Kidney (tissue), 13 donors: ENCODE measurements at regions not wholly inside any gene's neighbourhood (a gene's known extent, or its start where the extent isn't known, plus 50 kb on each side); places are given as distances from the start of the nearest gene placed in this dataset.

Experiments
- DNase-seq, 5 donors: peaks; one replicate each; pipeline ENCODE4 v3.0.0-alpha.2; 2013 to 2020
- FAIRE-seq: peaks from 2 replicates; lab custom pipeline; 2012; peaks lifted over from hg19 to GRCh38; lab: Jason Lieb, UNC
- H3K27ac ChIP-seq, 2 donors: one replicate each; pipeline ENCODE4 v1.7.0; 2013; ENCODE audit warnings: low read depth in 2 of 2, low read length in 2 of 2, inconsistent platforms in 1 of 2
- H3K27me3 ChIP-seq: one replicate; pipeline ENCODE4 v1.7.1; 2013; ENCODE audit warnings: low read length, inconsistent platforms; ENCODE audit not compliant: control insufficient read depth, insufficient read depth
- H3K36me3 ChIP-seq, 3 donors: one replicate each; pipeline versions ENCODE4 v1.7.0 to v1.7.1; 2013; ENCODE audit warnings: low read length in 3 of 3, control low read depth in 1 of 3, inconsistent platforms in 1 of 3; ENCODE audit not compliant: insufficient read depth in 3 of 3, control insufficient read depth in 2 of 3
- H3K4me1 ChIP-seq, 3 donors: one replicate each; pipeline versions ENCODE4 v1.7.0 to v1.7.1; 2013; ENCODE audit warnings: low read length in 3 of 3, inconsistent platforms in 1 of 3, low read depth in 1 of 3; ENCODE audit not compliant: control insufficient read depth in 2 of 3, insufficient read depth in 2 of 3
- H3K4me3 ChIP-seq, 3 donors: one replicate each; pipeline versions ENCODE4 v1.7.0 to v1.8.1; 2013; ENCODE audit warnings: low read length in 3 of 3, control low read depth in 1 of 3, inconsistent platforms in 1 of 3
- H3K9ac ChIP-seq, 3 donors: one replicate each; pipeline versions ENCODE4 v1.7.0 to v1.7.1; 2013; ENCODE audit warnings: low read length in 3 of 3, control low read depth in 1 of 3, inconsistent platforms in 1 of 3
- H3K9me3 ChIP-seq, 3 donors: one replicate each; pipeline versions ENCODE4 v1.7.0 to v1.7.1; 2013; ENCODE audit warnings: low read length in 3 of 3, control low read depth in 1 of 3, inconsistent platforms in 1 of 3; ENCODE audit not compliant: control insufficient read depth in 2 of 3, insufficient read depth in 1 of 3
- intact Hi-C: fragments of 100-400 bp; cut with DNase I; formaldehyde crosslinking; loops from one replicate; pipeline ENCODE4 v1.11.1; 2022
- TF ChIP-seq, protein P1 (sequence below): IDR thresholded peaks from 3 replicates; pipeline ENCODE4 v1.5.1; 2012; ENCODE audit warnings: mild to moderate bottlenecking, moderate library complexity, borderline replicate concordance; ENCODE audit not compliant: insufficient read depth; ENCODE audit errors: extremely low read depth
- donor health status: control.
- donor health status: control.
- donor health status: control.
- donor health status: control.
- donor health status: control.
- donor health status: DM: yes; HTN: yes; CAD: no.
- donor health status: Normal renal cell carcinoma (clear cell type).

DNA sequence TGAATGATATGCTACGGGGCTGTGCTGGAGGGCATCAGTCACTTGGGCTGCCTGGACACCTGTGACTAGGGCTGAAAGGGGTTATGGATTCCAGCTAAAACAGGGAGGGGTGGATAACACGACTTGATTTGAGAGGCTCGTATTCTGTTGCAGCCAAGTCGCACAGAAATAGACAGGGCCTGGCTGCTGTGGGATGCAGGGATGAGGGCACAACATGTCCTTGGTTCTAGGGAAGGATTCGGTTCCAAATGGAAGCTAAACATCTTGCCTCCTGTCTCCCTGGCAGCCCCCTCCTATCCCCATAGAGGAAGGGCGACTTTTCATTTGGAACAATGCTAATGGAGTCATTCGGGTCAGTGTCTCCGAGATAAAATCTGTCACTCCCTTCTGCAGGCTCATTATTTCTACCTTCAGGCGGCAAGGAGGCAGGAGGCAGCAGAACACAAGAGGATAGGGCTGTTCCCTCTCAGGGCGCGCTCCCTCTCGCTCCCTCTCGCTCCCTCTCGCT is 433.8 kb upstream of the RBMS3 start:
- Histone ChIP-seq H3K4me3 (no peak overlapping the region), H3K36me3 (no peaks in the 10 kb centered on the region), H3K27me3 (no peaks in the 10 kb centered on the region), H3K9me3 (no peaks in the 10 kb centered on the region), H3K9ac (no peak overlapping the region), H3K27ac (no peak overlapping the region), H3K4me1 (no peaks in the 10 kb centered on the region)
- FAIRE-seq (no peak), DNase-seq (peak in 2 of 5 donors; percentile 11 to 22)
- TF ChIP-seq, protein P1, sequence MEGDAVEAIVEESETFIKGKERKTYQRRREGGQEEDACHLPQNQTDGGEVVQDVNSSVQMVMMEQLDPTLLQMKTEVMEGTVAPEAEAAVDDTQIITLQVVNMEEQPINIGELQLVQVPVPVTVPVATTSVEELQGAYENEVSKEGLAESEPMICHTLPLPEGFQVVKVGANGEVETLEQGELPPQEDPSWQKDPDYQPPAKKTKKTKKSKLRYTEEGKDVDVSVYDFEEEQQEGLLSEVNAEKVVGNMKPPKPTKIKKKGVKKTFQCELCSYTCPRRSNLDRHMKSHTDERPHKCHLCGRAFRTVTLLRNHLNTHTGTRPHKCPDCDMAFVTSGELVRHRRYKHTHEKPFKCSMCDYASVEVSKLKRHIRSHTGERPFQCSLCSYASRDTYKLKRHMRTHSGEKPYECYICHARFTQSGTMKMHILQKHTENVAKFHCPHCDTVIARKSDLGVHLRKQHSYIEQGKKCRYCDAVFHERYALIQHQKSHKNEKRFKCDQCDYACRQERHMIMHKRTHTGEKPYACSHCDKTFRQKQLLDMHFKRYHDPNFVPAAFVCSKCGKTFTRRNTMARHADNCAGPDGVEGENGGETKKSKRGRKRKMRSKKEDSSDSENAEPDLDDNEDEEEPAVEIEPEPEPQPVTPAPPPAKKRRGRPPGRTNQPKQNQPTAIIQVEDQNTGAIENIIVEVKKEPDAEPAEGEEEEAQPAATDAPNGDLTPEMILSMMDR: no peak
- intact Hi-C loops: no loop called here

DNA sequence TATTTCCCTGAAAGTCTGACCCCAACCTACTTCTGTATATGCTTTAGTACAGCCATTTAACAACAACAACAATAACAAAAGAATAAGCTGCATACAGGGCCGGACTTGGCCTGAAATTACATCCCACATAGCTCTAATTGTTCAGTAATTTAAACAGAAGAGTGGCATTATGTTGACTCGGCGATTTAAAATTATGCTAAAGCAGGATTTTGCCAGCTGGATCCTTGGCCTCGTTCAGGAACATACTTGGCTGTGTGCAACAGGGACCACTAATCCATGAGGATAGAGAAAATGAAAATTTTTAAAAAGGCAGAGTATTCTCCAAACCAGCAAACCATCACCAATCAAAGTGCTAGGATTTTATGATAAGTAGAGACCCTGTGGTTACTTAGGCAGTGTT is 433.1 kb upstream of the RBMS3 start:
- FAIRE-seq (no peak), DNase-seq (no peak)
- intact Hi-C loops: no loop called here
- Histone ChIP-seq H3K4me3 (no peak overlapping the region), H3K27me3 (no peaks in the 10 kb centered on the region), H3K9ac (no peak overlapping the region), H3K36me3 (no peaks in the 10 kb centered on the region), H3K4me1 (no peaks in the 10 kb centered on the region), H3K9me3 (no peaks in the 10 kb centered on the region), H3K27ac (no peak overlapping the region)
- TF ChIP-seq, protein P1: no peak

DNA sequence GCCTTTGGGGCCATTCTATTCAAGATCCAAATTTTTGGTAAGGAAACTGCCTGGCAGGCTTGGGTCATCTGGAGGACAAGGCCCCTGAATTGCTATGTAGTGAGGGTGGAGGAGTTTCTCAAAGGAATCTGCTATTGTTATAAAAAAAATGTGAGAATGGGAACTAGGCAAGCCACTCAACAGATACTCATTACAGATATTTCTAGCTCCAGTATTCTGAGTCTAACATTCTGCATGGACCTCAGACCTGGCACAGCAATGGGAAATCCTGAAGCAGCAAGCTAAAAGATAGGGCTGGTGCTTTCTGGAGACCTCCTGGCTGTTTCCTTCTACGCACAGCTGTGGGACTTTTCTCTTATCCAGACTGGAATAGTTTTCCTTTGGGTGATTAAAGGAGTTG is 430.7 kb upstream of the RBMS3 start:
- H3K9me3 ChIP-seq: no peaks in the 10 kb centered on the region
- no peak overlapping the region for H3K4me3 ChIP-seq
- no peak for DNase-seq
- no peak for FAIRE-seq
- H3K27me3 ChIP-seq: no peaks in the 10 kb centered on the region
- no peaks in the 10 kb centered on the region for H3K4me1 ChIP-seq
- H3K27ac ChIP-seq: no peak overlapping the region
- intact Hi-C loops: no loop called here
- H3K9ac ChIP-seq: no peak overlapping the region
- no peaks in the 10 kb centered on the region for H3K36me3 ChIP-seq
- TF ChIP-seq, protein P1: no peak

DNA sequence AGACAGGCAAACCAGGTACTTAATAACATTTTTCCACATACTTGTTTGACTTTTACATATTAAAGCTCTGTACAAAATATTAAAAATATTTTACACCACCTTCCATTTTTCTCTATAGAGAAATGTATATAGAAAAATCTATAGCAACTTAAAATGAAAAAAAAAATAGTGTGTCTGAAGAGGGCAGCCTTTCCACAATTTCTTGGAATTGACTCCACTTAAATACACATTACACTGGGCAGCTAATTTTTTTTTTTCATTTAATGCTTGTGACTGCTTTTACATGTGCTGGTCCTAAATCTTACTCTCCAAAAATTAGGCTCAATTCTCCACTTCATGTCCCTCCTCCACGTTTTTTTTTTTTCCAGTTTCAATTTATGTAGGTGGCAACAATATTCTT is 427.0 kb upstream of the RBMS3 start:
- no peaks in the 10 kb centered on the region for H3K36me3 ChIP-seq
- intact Hi-C loops: no loop called here
- FAIRE-seq (no peak), DNase-seq (no peak)
- no peaks in the 10 kb centered on the region for H3K4me1 ChIP-seq
- no peak overlapping the region for H3K4me3 ChIP-seq
- H3K9ac ChIP-seq: no peak overlapping the region
- TF ChIP-seq, protein P1: no peak
- H3K27me3 ChIP-seq: no peaks in the 10 kb centered on the region
- H3K9me3 ChIP-seq: no peaks in the 10 kb centered on the region
- no peak overlapping the region for H3K27ac ChIP-seq
